Activated CD4-positive, alpha-beta T cell treated with anti-CD3 and anti-CD28 coated beads for 36 hours (primary cell): ENCODE measurements at regions not wholly inside any gene's neighbourhood (a gene's known extent, or its start where the extent isn't known, plus 50 kb on each side); places are given as distances from the start of the nearest gene placed in this dataset.

Source experiments
- ATAC-seq: fragments of 200-7000 bp; cut with Tn5 transposase; one replicate; pipeline ENCODE4 v1.10.0; 2021; ENCODE audit warnings: mild to moderate bottlenecking, moderate library complexity
- CTCF ChIA-PET: fragments of 350-600 bp; sonication (Branson Sonifier 250); formaldehyde crosslinking; loops from one replicate; lab custom pipeline; 2021; ENCODE audit warnings: antibody characterized with exemption; lab: Charles Lee
- POLR2A ChIA-PET: fragments of 350-600 bp; sonication (Branson Sonifier 250); formaldehyde crosslinking; loops from one replicate; lab custom pipeline; 2021; ENCODE audit warnings: antibody characterized with exemption, inconsistent platforms; lab: Charles Lee
- DNase-seq: peaks from one replicate; pipeline ENCODE4 v3.0.0-alpha.2; 2020
- H3K27ac Mint-ChIP-seq: one replicate; pipeline ENCODE4 v1.8.0; 2021; ENCODE audit warnings: mixed read lengths
- H3K27me3 Mint-ChIP-seq: one replicate; pipeline ENCODE4 v1.8.0; 2021; ENCODE audit warnings: mixed read lengths
- H3K36me3 Mint-ChIP-seq: one replicate; pipeline ENCODE4 v1.8.0; 2021; ENCODE audit warnings: low read depth, mixed read lengths
- H3K4me1 Mint-ChIP-seq: one replicate; pipeline ENCODE4 v1.8.0; 2021; ENCODE audit warnings: mixed read lengths
- H3K4me3 Mint-ChIP-seq: one replicate; pipeline ENCODE4 v1.8.0; 2021; ENCODE audit warnings: mild to moderate bottlenecking, moderate library complexity, mixed read lengths
- H3K9me3 Mint-ChIP-seq: one replicate; pipeline ENCODE4 v1.8.0; 2021; ENCODE audit warnings: low read depth, mixed read lengths
- intact Hi-C, 2 experiments: fragments of 100-400 bp; cut with DNase I in 1 of 2; cut with micrococcal nuclease in 1 of 2; formaldehyde crosslinking; loops; one replicate each; pipeline versions ENCODE4 v1.14.2 to v1.15.1; 2022 to 2024; cut with DNase I, micrococcal nuclease

DNA sequence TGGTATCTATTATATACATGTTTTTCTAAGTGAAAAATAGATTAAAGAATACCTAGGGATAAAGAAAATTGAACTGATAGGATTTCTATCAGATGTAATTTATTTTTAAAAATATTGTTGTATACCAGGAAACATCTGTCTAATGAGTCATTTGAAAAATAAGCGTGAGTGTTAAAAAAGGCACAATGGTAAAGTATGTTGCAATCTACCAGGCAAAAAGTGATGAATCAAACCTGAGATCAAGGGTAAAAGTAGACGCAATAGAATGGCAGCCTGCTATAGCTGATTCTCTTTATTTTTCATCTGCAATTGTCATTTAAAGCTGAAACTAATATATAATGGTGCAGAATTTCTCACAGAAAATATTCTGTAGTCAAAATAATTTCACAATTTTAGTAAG lies 1119.6 kb downstream of the PCDH18 start:
- POLR2A ChIA-PET, result no interaction called here
- H3K4me3 Mint-ChIP-seq, result no peak overlapping the region
- DNase-seq (no peak), ATAC-seq (no peak)
- H3K27ac Mint-ChIP-seq, result no peak overlapping the region
- H3K9me3 Mint-ChIP-seq, result peaks cover 1% of the 10 kb centered on the region
- no peaks in the 10 kb centered on the region for H3K36me3 Mint-ChIP-seq
- H3K27me3 Mint-ChIP-seq, result no peaks in the 10 kb centered on the region
- H3K4me1 Mint-ChIP-seq, result no peaks in the 10 kb centered on the region
- intact Hi-C loops, result no loop called here
- CTCF ChIA-PET, result no interaction called here

DNA sequence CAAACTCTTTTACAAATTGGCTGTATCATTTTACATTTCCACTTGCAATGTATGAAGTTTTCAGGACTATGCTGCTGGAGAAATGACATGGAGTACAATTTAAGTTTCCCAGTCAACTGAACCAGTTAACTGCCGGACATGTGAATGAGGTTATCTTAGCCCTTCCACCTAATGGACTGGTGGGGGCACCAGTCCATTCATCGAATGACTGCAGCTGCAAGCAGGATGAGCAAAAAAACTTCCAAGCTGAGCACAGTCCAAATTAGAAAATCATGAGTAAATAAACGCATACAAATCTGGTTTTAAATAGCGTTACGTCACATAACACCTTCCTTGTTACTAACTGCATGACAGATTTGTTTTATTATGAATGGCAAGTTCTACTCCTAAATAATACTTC lies 1131.5 kb downstream of the PCDH18 start:
- no peaks in the 10 kb centered on the region for H3K4me1 Mint-ChIP-seq
- CTCF ChIA-PET, result no interaction called here
- H3K27ac Mint-ChIP-seq, result no peak overlapping the region
- ATAC-seq, result no peak
- H3K9me3 Mint-ChIP-seq, result peaks cover 3% of the 10 kb centered on the region
- H3K4me3 Mint-ChIP-seq, result no peak overlapping the region
- no peaks in the 10 kb centered on the region for H3K36me3 Mint-ChIP-seq
- H3K27me3 Mint-ChIP-seq, result no peaks in the 10 kb centered on the region
- intact Hi-C loops, result no loop called here
- DNase-seq, result no peak
- POLR2A ChIA-PET, result no interaction called here

DNA sequence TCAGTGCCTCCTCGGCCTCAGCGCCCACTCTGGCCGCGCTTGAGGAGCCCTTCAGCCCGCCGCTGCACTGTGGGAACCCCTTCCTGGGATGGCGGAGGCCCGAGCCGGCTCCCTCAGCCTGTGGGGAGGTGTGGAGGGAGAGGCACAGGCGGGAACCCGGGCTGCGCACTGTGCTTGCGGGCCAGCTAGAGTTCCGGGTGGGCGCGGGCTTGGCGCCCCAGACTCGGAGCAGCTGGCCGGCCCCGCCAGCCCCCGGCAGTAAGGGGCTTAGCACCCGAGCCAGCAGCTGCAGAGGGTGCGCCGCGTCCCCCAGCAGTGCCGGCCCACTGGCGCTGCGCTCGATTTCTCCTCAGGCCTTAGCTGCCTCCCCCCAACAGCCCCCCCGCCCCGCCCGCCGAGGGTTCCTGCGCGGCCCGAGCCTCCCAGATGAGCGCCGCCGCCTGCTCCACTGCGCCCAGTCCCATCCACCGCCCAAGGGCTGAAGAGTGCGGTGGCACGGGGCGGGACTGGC lies 1137.0 kb downstream of the PCDH18 start:
- no peaks in the 10 kb centered on the region for H3K27me3 Mint-ChIP-seq
- no peaks in the 10 kb centered on the region for H3K4me1 Mint-ChIP-seq
- no peak for DNase-seq
- CTCF ChIA-PET, result no interaction called here
- H3K27ac Mint-ChIP-seq, result no peak overlapping the region
- intact Hi-C loops, result no loop called here
- POLR2A ChIA-PET, result no interaction called here
- H3K36me3 Mint-ChIP-seq, result no peaks in the 10 kb centered on the region
- H3K9me3 Mint-ChIP-seq, result peaks cover 1% of the 10 kb centered on the region
- ATAC-seq, result no peak
- H3K4me3 Mint-ChIP-seq, result no peak overlapping the region

DNA sequence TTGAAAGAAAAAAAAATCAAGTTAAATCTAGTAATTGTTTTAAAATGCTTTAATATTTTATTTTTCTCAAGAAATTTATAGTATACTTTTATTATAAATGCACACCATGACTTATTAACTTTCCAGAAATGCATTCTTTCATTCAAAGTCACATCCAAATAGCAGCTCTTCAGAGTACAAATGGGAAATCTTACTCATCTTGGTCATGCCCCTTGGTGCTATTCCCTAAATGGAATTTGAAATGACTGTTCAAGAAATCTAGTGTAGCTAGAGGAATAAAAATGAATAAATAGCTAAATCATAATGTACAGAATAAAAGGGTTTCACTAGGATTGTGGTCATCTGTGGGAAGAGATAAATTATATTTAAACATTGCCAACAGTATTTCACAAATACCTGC lies 1139.7 kb downstream of the PCDH18 start:
- ATAC-seq, result no peak
- Mint-ChIP-seq H3K36me3 (no peaks in the 10 kb centered on the region), H3K9me3 (peaks cover 1% of the 10 kb centered on the region), H3K27ac (no peak overlapping the region), H3K4me3 (no peak overlapping the region), H3K4me1 (no peaks in the 10 kb centered on the region), H3K27me3 (no peaks in the 10 kb centered on the region)
- intact Hi-C loops, result no loop called here
- CTCF ChIA-PET, result no interaction called here
- POLR2A ChIA-PET, result no interaction called here
- DNase-seq, result no peak

DNA sequence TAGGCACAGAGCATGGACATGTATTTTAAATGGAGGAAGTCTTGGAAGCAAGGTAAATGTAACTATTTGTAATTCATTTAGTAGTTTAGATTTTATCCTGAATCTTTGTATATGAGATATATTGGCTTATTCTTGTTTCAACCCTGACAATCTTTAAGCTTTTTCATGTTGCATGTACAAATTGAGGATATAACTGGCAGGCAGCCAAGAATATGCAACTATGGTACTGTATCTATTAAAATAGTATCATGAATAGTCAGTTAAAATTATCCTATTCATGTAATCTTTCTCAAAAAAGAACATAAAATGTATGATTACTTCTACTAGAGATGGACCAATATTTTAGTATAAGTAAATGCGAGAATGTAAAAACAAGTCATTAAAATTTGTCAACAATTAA lies 1141.5 kb downstream of the PCDH18 start:
- ChIA-PET POLR2A (no interaction called here), CTCF (no interaction called here)
- no peaks in the 10 kb centered on the region for H3K36me3 Mint-ChIP-seq
- no peaks in the 10 kb centered on the region for H3K9me3 Mint-ChIP-seq
- no peaks in the 10 kb centered on the region for H3K27me3 Mint-ChIP-seq
- no peak overlapping the region for H3K4me3 Mint-ChIP-seq
- DNase-seq (no peak), ATAC-seq (no peak)
- intact Hi-C loops, result no loop called here
- H3K4me1 Mint-ChIP-seq, result no peaks in the 10 kb centered on the region
- no peak overlapping the region for H3K27ac Mint-ChIP-seq

DNA sequence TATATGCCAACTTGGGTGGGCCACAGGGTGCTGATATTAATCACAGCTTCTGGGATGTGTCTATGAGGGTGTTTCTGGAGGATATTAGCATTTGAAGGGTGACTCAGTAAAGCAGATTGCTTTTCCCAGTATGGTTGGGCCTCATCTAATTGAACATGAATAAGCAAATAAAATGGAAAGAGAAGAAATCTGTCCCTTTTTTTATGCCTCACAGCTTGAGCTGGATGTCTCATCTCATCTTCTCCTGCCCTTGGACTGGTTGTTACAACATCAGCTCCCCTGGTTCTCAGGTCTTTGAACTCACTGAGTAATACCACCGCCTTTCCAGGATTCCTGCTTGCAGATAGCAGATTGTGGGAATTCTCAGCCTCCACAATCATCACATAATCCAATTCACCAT lies 1149.2 kb downstream of the PCDH18 start:
- intact Hi-C loops, result no loop called here
- no peak overlapping the region for H3K27ac Mint-ChIP-seq
- H3K27me3 Mint-ChIP-seq, result no peaks in the 10 kb centered on the region
- no peak for DNase-seq
- H3K4me1 Mint-ChIP-seq, result no peaks in the 10 kb centered on the region
- H3K4me3 Mint-ChIP-seq, result no peak overlapping the region
- ATAC-seq, result no peak
- no peaks in the 10 kb centered on the region for H3K9me3 Mint-ChIP-seq
- no peaks in the 10 kb centered on the region for H3K36me3 Mint-ChIP-seq
- CTCF ChIA-PET, result no interaction called here
- POLR2A ChIA-PET, result no interaction called here

DNA sequence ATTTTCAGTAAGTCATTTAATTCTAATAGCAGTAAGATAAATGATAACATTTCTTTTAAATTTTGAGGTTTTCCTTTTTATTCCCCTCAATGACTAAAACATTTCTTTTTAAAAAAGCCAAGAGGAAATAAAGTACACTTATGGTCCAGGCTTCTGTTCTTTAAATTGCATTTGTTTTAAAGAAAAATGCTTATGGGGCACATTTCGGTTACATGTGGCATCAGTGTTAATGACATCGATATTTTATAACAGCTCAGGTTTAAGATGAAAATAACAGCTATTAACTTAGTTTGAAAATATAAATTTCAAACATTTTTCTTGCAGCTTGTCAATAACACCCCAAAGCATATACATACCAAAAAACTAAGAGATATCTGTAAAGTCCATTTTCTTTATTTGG lies 1161.1 kb downstream of the PCDH18 start:
- no peak overlapping the region for H3K27ac Mint-ChIP-seq
- no peaks in the 10 kb centered on the region for H3K4me1 Mint-ChIP-seq
- no peaks in the 10 kb centered on the region for H3K9me3 Mint-ChIP-seq
- CTCF ChIA-PET, result no interaction called here
- no peaks in the 10 kb centered on the region for H3K36me3 Mint-ChIP-seq
- no peaks in the 10 kb centered on the region for H3K27me3 Mint-ChIP-seq
- intact Hi-C loops, result no loop called here
- ATAC-seq, result no peak
- DNase-seq, result no peak
- POLR2A ChIA-PET, result no interaction called here
- no peak overlapping the region for H3K4me3 Mint-ChIP-seq

DNA sequence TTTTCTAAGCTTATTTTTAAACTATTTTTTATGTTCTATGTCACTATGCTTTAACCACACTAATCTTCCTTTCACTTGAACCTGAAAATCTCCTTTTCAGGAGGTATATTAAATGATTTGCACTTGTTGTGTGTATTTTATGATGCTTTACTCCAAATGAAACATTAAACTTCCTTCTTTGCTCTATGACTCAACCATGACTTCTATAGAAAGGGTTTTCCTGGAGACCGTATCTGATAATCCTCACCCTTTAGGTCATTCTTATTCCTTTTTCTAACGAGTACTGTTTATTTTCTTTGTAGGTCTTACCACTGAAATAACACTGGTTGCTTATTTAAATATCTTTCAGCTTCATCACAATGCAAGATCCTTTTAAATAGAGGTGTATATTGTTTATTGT lies 1163.2 kb downstream of the PCDH18 start:
- Mint-ChIP-seq H3K27me3 (no peaks in the 10 kb centered on the region), H3K4me1 (no peaks in the 10 kb centered on the region), H3K27ac (no peak overlapping the region), H3K9me3 (peaks cover 5% of the 10 kb centered on the region), H3K4me3 (no peak overlapping the region), H3K36me3 (no peaks in the 10 kb centered on the region)
- POLR2A ChIA-PET, result no interaction called here
- no peak for DNase-seq
- CTCF ChIA-PET, result no interaction called here
- no peak for ATAC-seq
- intact Hi-C loops, result no loop called here

DNA sequence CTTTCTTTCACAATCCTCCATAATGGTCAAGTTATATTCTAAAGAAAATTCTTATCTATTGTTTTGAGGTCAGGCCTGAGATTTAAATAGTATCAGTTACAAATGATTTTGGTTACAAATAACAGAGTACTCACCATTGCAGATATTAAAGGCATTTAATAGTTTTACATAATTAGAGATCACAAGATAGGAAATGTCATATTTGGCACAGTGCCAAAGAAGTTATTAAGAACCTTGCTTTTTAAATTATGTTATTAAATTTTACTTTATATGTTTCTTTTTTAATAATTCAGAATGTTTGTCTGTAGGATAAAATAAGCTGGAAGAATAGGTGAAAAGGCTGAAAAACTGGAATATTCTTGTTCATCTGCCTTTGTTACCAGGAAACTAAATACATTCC lies 1174.7 kb downstream of the PCDH18 start:
- H3K27ac Mint-ChIP-seq, result no peak overlapping the region
- DNase-seq (no peak), ATAC-seq (no peak)
- intact Hi-C loops, result no loop called here
- no peaks in the 10 kb centered on the region for H3K36me3 Mint-ChIP-seq
- no peaks in the 10 kb centered on the region for H3K27me3 Mint-ChIP-seq
- ChIA-PET POLR2A (no interaction called here), CTCF (no interaction called here)
- no peaks in the 10 kb centered on the region for H3K4me1 Mint-ChIP-seq
- peaks cover 12% of the 10 kb centered on the region for H3K9me3 Mint-ChIP-seq
- no peak overlapping the region for H3K4me3 Mint-ChIP-seq

DNA sequence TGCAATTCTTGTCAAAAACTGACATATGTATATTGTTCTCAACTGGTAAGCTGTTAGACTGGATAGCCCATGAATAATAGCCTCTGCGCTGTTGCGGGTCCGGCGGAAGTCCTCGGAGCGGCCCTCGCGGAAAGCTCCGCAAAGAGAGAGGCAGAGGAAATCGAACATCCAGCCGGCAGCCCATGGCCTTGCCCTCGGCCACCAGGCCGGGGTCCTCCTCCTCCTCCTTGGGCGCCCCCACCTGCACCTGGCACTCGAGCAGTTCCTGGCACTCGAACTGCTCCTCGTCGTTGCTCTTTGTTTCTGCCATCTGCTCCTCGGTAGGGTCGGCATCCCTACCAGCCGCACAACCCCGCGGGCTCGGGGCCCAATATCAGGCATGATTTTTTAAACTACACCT lies 1176.3 kb downstream of the PCDH18 start:
- ATAC-seq (no peak), DNase-seq (no peak)
- H3K27me3 Mint-ChIP-seq, result no peaks in the 10 kb centered on the region
- no peak overlapping the region for H3K27ac Mint-ChIP-seq
- ChIA-PET POLR2A (no interaction called here), CTCF (no interaction called here)
- intact Hi-C loops, result no loop called here
- no peak overlapping the region for H3K4me3 Mint-ChIP-seq
- H3K9me3 Mint-ChIP-seq, result peaks cover 12% of the 10 kb centered on the region
- no peaks in the 10 kb centered on the region for H3K36me3 Mint-ChIP-seq
- H3K4me1 Mint-ChIP-seq, result no peaks in the 10 kb centered on the region

DNA sequence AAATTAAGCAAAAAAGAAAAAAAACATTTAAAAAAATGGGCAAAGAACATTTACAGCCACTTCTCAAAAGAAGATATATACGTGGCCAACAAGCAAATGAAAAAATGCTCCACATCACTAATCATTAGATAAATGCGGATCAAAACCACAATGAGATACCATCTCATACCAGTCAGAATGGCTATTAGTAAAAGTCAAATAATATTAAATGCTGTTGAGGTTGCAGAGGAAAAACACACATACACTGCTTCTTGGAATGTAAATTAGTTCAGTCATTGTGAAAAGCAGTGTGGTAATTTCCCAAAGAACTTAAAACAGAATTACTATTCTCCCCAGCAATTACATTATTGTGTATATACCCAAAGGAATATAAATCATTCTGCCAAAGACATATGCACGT lies 1189.0 kb downstream of the PCDH18 start:
- ChIA-PET CTCF (no interaction called here), POLR2A (no interaction called here)
- no peaks in the 10 kb centered on the region for H3K27me3 Mint-ChIP-seq
- H3K4me3 Mint-ChIP-seq, result no peak overlapping the region
- ATAC-seq (no peak), DNase-seq (no peak)
- intact Hi-C loops, result no loop called here
- no peaks in the 10 kb centered on the region for H3K36me3 Mint-ChIP-seq
- H3K9me3 Mint-ChIP-seq, result peaks cover 17% of the 10 kb centered on the region
- H3K27ac Mint-ChIP-seq, result no peak overlapping the region
- H3K4me1 Mint-ChIP-seq, result no peaks in the 10 kb centered on the region

DNA sequence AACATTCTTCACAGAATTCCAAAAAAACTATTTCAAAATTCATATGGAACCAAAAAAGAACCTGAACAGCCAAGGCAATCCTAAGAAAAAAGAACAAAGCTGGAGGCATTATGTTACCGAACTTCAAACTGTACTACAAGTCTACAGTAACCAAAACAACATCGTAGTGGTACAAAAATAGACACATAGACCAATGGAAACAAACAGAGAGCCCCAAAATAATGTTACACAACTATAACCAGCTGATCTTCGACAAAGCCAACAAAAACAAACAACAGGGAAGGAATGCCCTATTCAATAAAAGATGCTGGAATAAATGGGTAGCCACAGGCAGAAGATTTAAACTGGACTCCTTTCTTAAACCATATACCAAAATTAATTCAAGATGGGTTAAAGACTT lies 1189.6 kb downstream of the PCDH18 start:
- Mint-ChIP-seq H3K27ac (no peak overlapping the region), H3K4me3 (no peak overlapping the region), H3K4me1 (no peaks in the 10 kb centered on the region), H3K9me3 (peaks cover 17% of the 10 kb centered on the region), H3K27me3 (no peaks in the 10 kb centered on the region), H3K36me3 (no peaks in the 10 kb centered on the region)
- ATAC-seq, result no peak
- CTCF ChIA-PET, result no interaction called here
- DNase-seq, result no peak
- intact Hi-C loops, result no loop called here
- POLR2A ChIA-PET, result no interaction called here

DNA sequence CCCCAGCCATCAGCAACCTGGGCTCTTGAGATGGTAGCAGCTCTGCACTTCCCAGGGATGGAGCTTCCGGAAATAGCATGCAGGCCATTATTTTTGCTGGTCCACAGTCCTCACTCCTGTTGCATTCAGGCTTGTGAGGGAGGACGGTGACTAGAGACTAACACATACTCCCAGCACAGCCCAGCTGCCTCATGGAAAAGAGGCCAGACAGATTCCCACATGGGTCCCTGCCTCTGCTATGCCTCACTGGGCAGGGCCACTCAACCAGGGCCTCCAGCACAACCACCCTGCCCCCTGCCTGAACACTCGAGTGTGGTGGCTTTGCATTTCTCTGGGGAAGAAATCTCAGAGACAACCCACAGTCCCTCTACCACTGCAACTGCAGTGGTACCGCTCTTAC lies 1195.1 kb downstream of the PCDH18 start:
- Mint-ChIP-seq H3K4me3 (no peak overlapping the region), H3K27me3 (no peaks in the 10 kb centered on the region), H3K36me3 (no peaks in the 10 kb centered on the region), H3K9me3 (peaks cover 7% of the 10 kb centered on the region), H3K27ac (no peak overlapping the region), H3K4me1 (no peaks in the 10 kb centered on the region)
- DNase-seq, result no peak
- intact Hi-C loops, result no loop called here
- ATAC-seq, result no peak
- ChIA-PET CTCF (no interaction called here), POLR2A (no interaction called here)
